ENCODE measurements at regions not wholly inside any gene's neighbourhood (a gene's known extent, or its start where the extent isn't known, plus 50 kb on each side); places are given as distances from the start of the nearest gene placed in this dataset.
A peak's percentile ranks its signal among the peaks of the same experiment; 100 is the strongest.

GRCh38 chr10:78414380-78414779, 380.7 kb downstream of the RPS24 start:
- Histone ChIP-seq H3K9me3 (ENCODE audit: low read depth) (no peaks in the 10 kb centered on the region), H3K36me3 (no peaks in the 10 kb centered on the region), H3K27ac (no peak overlapping the region), H3K27me3 (no peaks in the 10 kb centered on the region), H3K4me1 (ENCODE audit: low read depth) (peaks cover under 1% of the 10 kb centered on the region), H3K4me3 (no peak overlapping the region)
- no peak for TF ChIP-seq CTCF (IDR thresholded peaks at IDR 0.05; ENCODE audit: low read depth, low read length)
- DNase-seq (ENCODE audit: low read depth in 1 of 2, low spot score in 1 of 2): no peak

- no peak overlapping the region for H3K4me3 ChIP-seq
- DNase-seq (ENCODE audit: low read depth in 1 of 2, low spot score in 1 of 2): no peak
Observed at GRCh38 chr10:78415111-78415510, 381.4 kb downstream of the RPS24 start.

GRCh38 chr10:78416031-78417011, 382.7 kb downstream of the RPS24 start:
- no peak for DNase-seq (ENCODE audit: low read depth in 1 of 2, low spot score in 1 of 2)
- H3K4me3 ChIP-seq: no peak overlapping the region
- no peaks in the 10 kb centered on the region for H3K4me1 ChIP-seq (ENCODE audit: low read depth)
- no peak overlapping the region for H3K27ac ChIP-seq
- TF ChIP-seq CTCF (IDR thresholded peaks at IDR 0.05; ENCODE audit: low read depth, low read length): no peak
- H3K9me3 ChIP-seq (ENCODE audit: low read depth): no peaks in the 10 kb centered on the region
- H3K36me3 ChIP-seq: no peaks in the 10 kb centered on the region
- no peaks in the 10 kb centered on the region for H3K27me3 ChIP-seq

More at GRCh38 chr10:78415111-78415510, 381.4 kb downstream of the RPS24 start:
- Histone ChIP-seq H3K36me3 (no peaks in the 10 kb centered on the region), H3K27ac (no peak overlapping the region), H3K9me3 (ENCODE audit: low read depth) (no peaks in the 10 kb centered on the region), H3K4me1 (ENCODE audit: low read depth) (no peaks in the 10 kb centered on the region), H3K27me3 (no peaks in the 10 kb centered on the region)
- no peak for TF ChIP-seq CTCF (IDR thresholded peaks at IDR 0.05; ENCODE audit: low read depth, low read length)

- H3K4me3 ChIP-seq: no peak overlapping the region
- no peaks in the 10 kb centered on the region for H3K9me3 ChIP-seq (ENCODE audit: low read depth)
- H3K36me3 ChIP-seq: no peaks in the 10 kb centered on the region
- no peak for TF ChIP-seq CTCF (IDR thresholded peaks at IDR 0.05; ENCODE audit: low read depth, low read length)
- no peaks in the 10 kb centered on the region for H3K4me1 ChIP-seq (ENCODE audit: low read depth)
- DNase-seq (ENCODE audit: low read depth in 1 of 2, low spot score in 1 of 2): no peak
- H3K27me3 ChIP-seq: no peaks in the 10 kb centered on the region
- no peak overlapping the region for H3K27ac ChIP-seq
Observed at GRCh38 chr10:78417425-78418370, 384.0 kb downstream of the RPS24 start.

GRCh38 chr10:78419481-78420265, 386.0 kb downstream of the RPS24 start:
- no peaks in the 10 kb centered on the region for H3K9me3 ChIP-seq (ENCODE audit: low read depth)
- no peak overlapping the region for H3K27ac ChIP-seq
- no peaks in the 10 kb centered on the region for H3K4me1 ChIP-seq (ENCODE audit: low read depth)
- H3K4me3 ChIP-seq: no peak overlapping the region
- DNase-seq (ENCODE audit: low read depth in 1 of 2, low spot score in 1 of 2): peak in 1 of 2 donors; percentile 36
- TF ChIP-seq CTCF (IDR thresholded peaks at IDR 0.05; ENCODE audit: low read depth, low read length): no peak
- no peaks in the 10 kb centered on the region for H3K36me3 ChIP-seq
- H3K27me3 ChIP-seq: no peaks in the 10 kb centered on the region

Measured in cardiac muscle cell (in vitro differentiated cells and primary cell).